NCI-H82 (cell line): ENCODE measurements at regions not wholly inside any gene's neighbourhood (a gene's known extent, or its start where the extent isn't known, plus 50 kb on each side); places are given as distances from the start of the nearest gene placed in this dataset.
"Not testable (repeated sequence)": the region's sequence is repeated elsewhere in the genome, so short reads cannot be mapped to it uniquely, and the experiment has no call there.

Experiments used
- DNase-seq: peaks from one replicate; lab custom pipeline; 2025; lab: John Stamatoyannopoulos, UW

DNA sequence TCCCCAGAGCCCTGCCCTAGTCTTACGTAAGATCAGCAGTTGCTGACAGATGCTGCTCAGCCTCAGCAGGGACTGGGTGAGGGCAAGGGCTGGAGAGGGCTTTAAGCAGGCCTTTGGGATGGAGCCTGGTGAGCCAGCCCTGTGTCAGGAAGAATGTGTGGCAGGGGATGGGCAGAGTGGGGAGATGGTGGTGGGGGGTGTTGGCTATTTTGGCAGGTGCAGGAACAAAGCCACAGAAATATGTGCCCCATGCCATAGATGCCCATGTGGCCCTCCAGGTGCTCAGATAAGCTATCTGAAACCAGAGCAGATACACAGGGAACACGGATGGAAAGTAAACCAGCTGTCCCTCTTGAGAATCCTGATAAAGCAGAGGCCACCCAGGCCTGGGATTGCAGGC lies 1325.0 kb downstream of the UQCRFS1 start:
- no peak for DNase-seq

DNA sequence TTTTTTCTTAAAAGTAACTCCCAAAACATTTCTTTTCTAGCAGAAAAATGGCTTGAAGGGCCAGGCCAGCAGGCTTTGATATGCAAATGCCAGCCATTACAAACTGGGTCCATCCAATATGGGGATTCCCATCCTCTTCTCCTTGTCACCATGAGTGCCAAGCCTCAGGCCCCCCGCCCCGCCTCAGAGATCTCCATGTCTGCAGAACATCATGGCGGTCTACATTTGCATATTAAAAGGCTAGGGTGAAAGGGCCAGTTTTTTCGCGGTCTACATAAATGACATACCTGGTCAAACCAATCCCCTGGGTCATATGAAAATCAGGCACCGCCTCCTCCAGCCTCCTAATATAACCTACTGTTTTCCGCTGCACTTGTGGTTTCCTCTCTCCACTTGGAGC lies 1327.6 kb downstream of the UQCRFS1 start:
- no peak for DNase-seq

- no peak for DNase-seq
These were observed 1328.6 kb downstream of the UQCRFS1 start for GRCh38 chr19:27884376-27884775.

DNA sequence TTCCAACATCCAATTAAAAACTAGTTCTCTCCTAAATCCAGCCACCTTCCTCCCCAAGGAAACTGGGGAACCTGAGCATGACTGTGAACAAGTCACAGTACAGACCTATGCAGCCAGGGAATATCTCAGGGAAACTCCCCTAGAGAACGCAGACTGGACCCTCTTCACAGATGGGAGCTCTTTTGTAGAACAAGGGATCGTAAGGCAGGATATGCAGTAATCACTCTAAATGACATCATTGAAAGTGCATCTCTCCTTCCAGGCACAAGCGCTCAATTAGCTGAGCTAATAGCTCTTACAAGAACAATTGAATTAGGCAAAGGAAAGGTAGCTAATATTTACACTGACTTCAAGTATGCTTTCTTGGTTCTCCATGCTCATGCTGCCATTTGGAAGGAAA lies 1331.7 kb downstream of the UQCRFS1 start:
- no peak for DNase-seq

GRCh38 chr19:27876976-27877512 lies 1335.9 kb downstream of the UQCRFS1 start:
- no peak for DNase-seq

- no peak for DNase-seq
These were observed 1336.5 kb downstream of the UQCRFS1 start for GRCh38 chr19:27876489-27876888.

GRCh38 chr19:27872370-27872769 lies 1340.6 kb downstream of the UQCRFS1 start:
- no peak for DNase-seq

- DNase-seq = no peak
These were observed 1342.7 kb downstream of the UQCRFS1 start for GRCh38 chr19:27870293-27870692.

GRCh38 chr19:27868007-27868406 lies 1344.9 kb downstream of the UQCRFS1 start:
- no peak for DNase-seq

GRCh38 chr19:27865927-27866777 lies 1346.8 kb downstream of the UQCRFS1 start:
- DNase-seq = no peak

DNA sequence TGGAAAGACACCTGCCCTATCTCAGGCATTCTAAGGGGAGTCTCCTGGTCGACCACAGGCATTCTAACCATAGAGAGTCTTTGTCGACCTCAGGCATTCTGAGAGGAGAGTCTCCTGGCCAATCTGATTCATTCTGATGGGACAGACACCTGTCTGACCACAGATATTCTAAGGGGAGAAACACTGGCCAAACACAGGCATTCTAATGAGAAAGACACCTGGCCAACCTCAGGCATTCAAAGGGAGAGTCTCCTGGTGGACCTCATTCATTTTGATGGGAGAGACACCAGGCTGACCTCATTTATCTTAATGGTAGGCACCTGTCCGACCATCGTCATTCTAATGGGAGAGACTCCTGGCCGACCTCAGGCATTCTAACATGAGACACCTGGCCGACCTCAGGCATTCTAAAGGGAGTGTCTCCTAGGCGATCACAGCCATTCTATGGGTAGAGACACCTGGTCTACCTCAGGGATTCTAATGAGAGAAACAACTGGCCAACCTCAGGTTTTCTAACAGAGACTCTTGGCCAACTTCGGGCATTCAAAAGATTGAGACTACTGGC lies 1351.5 kb downstream of the UQCRFS1 start:
- DNase-seq = no peak

- no peak for DNase-seq
These were observed 1352.5 kb downstream of the UQCRFS1 start for GRCh38 chr19:27860309-27860934.

DNA sequence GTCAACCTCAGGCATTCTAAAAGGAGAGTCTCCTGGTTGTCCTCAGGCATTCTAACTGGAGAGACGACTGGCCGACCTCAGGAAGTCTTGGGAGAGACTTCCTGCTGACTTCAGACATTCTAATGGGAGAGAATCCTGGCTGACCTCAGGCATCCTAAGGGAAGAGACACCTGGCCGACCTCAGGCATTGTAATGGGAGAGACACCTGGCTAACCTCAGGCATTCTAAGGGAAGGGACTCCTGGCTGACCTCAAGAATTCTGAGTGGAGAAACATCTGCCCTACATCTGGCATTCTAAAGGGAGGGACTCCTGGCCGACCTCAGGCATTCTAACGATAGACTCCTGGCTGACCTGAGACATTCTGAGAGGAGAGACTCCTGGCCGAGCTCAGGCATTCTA lies 1353.3 kb downstream of the UQCRFS1 start:
- no peak for DNase-seq

- peak; percentile 15 for DNase-seq
These were observed 1353.9 kb downstream of the UQCRFS1 start for GRCh38 chr19:27858981-27859581.

GRCh38 chr19:27852931-27853330 lies 1360.0 kb downstream of the UQCRFS1 start:
- DNase-seq = not testable (repeated sequence)

DNA sequence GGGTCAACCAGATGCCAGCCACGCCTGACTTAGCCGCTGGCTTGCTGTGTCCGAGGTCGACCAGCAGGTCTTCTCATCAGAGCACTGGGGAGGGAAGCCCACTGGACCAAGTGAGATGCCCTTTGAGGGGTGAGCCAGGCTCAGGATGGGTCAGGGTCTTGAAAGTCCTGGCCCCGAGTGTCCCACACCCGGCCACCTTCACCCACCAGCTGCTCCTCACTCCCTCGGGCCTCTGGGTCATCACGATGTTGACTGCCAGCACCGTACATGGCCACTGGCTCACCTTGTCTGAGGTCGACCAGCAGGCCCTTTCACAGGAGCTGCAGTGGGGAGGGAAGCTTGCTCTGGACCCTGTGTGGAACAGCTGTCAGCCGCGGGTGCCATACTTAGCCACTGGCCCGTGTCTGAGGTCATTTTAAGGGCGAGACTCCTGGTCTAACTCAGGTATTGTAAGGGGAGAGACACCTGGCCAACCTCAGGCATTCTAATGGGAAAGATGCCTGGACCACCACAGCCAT lies 1361.3 kb downstream of the UQCRFS1 start:
- no peak for DNase-seq

DNA sequence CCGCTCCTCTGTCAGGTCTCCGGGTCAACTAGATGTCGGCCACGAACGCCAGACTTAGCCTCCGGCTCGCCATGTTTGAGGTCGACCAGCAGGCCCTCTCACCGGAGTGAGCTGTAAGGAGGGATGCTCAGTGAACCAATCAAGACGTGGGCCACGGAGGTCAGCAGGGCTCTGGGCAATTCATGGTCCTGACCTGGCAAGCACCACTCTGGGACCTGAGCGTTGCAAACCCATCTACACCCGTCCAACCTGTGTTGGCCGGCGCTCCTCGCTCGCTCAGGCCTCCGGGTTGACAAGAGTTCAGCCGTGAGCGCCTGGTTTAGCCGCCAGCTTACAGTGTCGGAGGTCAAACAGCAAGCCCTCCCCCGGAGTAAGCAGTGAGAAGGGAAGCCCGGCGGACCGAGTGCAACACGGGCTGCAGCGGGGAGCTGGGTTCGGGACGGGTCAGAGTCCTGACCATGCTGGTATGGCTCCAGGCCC lies 1361.9 kb downstream of the UQCRFS1 start:
- no peak for DNase-seq

DNA sequence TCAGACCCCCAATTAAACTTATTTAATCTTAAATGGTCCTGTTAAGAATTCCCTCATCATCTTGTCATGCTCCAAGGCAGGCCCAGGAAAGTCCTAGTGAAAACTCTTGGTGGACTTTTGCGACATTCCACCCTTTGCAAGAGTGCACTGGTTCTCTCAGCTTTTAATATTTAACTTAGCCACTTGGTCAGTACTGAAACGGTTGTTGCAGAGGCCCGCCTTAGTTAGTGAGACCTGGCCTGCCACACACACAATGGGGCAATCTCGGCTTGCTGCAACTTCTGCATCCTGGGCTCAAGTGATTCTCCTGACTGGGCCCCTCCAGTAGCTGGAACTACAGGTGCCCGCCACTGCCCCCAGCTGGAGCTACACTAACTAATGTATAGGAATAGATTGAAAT lies 1366.0 kb downstream of the UQCRFS1 start:
- DNase-seq = no peak

DNA sequence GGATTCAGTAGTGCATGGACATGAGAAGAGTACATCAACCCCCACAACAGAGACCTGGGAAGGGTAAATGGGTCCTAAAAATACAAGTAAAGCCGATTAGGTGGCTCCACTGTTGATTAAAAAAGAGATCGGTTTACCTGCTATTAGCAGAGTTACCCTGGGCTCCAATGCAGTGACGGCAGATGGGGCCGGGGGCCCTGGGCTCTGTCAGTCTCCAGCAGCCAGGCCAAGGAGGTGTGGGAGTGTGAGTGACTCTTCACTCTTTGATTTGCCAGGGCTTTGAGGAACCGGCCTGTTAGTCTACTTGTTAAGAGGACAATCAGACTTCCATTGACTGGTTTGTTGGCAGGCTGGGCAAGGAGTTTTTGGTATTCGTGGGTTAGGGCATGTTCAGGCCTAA lies 1368.7 kb downstream of the UQCRFS1 start:
- peak; percentile 98 for DNase-seq

- DNase-seq = peak; percentile 90
These were observed 1369.1 kb downstream of the UQCRFS1 start for GRCh38 chr19:27843861-27844260.

DNA sequence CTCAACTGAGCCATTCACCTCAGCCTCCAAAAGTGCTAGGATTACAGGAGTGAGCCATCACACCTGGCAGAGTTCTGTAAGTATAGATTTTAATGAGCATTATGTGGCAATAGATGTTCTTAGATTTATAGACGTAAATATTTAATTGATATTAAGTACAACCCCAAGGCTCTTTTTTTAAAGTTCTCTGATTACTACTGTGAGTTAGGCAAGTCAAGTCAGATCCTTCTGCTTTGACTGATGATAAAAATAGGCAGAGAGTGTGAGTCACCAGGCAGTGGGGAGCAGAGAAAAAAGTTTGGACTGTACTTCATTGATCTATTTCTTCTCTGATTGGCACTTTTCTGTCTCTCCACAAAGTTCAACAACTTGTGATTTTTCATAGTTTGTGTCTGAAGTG lies 1379.9 kb downstream of the UQCRFS1 start:
- DNase-seq = no peak

- no peak for DNase-seq
These were observed 1384.1 kb downstream of the UQCRFS1 start for GRCh38 chr19:27828829-27829228.
